KBM-7 (cell line): ENCODE measurements at regions not wholly inside any gene's neighbourhood (a gene's known extent, or its start where the extent isn't known, plus 50 kb on each side); places are given as distances from the start of the nearest gene placed in this dataset.

ENCODE experiments used
- DNase-seq: peaks from one replicate; pipeline ENCODE4 v3.0.0-alpha.2; 2015
- in situ Hi-C: fragments of 300-500 bp; cut with MboI; formaldehyde crosslinking; loops from 2 replicates; pipeline ENCODE4 v1.14.3; 2020; ENCODE audit warnings: low sequenced_read_pairs, low pct_unique_long_range_greater_than_20kb, mixed read lengths

DNA sequence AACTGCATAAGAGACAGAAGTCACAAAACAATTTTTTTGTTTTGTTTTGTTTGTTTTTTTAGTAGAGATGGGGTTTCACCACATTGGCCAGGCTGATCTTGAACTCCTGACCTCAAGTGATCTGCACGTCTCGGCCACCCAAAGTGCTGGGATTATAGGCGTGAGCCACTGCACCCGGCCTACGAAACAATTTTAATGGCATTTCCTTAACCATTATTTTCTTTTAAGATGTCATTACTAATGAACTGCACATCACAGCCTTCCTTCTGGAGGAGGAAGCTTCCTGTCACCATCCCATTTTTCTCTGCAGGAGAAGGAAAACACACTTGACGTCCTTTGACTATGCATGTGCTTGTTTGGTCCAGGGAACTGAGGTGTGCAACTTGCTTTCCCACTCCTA lies 125.3 kb upstream of the AKIRIN2 start:
- in situ Hi-C loops = no loop called here
- no peak for DNase-seq

DNA sequence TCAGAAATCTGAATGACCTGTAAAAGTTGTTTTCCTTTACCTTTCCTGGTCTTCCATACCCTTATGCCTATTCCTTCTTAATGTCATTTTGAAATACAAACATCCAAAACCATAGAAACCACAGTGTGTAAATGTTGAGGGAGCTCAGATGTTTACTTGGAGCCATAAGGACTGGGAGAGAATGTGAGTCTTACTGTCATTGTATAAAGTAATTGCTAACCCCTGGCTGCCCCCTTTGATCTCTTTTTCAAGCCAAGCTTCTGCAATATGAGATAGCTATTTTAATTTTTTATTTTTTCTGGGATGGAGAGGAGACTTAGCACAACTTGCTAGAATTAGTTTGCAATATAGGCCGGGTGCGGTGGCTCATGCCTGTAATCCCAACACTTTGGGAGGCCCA lies 124.4 kb upstream of the AKIRIN2 start:
- no peak for DNase-seq
- in situ Hi-C loops = no loop called here

DNA sequence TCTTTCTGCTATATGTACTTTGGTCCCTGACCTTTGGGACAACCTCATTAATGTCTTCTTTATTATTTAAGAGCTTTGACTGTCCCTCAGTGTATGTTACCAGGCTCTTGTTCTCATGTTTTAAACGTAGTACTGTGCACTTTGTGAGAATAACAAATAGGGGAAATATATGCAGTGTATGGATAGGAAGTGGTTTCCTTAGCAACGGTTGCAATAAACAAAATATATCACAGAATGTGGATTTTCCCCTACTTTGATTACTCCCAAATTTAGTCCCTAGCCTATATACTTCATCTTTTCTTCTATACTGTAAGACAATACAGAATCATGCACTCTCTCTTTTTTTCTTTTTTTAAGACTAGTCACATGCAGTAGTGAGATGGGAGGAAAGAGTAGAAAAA lies 123.8 kb upstream of the AKIRIN2 start:
- in situ Hi-C loops = no loop called here
- DNase-seq = peak; percentile 8

DNA sequence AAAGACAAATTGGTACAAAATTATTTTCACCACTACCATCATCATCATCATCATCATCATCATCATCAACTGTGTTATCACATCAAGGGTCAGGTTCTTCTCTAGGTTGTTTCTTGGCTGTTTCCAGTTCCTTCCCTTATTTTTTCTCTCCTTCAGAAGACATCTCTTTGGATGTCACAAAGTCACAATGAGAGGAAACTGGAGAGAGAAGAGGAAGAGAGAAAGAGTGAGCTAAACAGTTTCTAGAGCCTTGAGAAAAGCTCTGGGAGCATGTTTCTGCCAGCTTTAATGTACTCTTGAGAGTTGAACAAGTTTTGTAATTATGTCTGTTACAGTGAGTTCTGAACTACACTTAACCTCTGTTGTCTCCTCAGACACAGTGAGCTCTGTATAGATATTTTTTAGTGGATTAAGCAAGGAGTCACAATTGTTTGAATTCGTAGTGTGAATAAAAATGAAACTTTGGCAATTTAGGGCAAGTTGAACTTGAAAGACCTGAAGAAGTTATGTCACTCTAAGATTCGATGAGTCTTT lies 123.0 kb upstream of the AKIRIN2 start:
- in situ Hi-C loops = no loop called here
- DNase-seq = no peak

DNA sequence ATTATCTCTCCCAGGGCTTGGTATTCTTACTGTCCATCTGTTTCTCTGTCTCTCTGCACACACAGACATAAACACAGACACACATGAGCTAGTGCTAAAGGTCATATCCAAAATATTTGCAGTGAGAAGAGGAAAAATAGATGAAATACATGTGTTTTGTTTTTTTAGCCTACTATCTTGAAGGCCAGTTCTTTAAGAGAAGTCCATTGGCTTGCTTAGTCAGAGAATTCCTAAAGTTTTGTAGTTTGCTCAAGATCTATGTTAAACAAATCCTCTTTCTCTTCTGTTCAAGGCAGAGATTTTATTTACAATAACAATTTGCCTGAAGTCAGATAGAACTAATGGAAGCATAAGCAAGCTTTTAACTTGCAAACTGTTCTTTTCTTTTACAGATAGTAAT lies 120.0 kb upstream of the AKIRIN2 start:
- in situ Hi-C loops = no loop called here
- DNase-seq = no peak

DNA sequence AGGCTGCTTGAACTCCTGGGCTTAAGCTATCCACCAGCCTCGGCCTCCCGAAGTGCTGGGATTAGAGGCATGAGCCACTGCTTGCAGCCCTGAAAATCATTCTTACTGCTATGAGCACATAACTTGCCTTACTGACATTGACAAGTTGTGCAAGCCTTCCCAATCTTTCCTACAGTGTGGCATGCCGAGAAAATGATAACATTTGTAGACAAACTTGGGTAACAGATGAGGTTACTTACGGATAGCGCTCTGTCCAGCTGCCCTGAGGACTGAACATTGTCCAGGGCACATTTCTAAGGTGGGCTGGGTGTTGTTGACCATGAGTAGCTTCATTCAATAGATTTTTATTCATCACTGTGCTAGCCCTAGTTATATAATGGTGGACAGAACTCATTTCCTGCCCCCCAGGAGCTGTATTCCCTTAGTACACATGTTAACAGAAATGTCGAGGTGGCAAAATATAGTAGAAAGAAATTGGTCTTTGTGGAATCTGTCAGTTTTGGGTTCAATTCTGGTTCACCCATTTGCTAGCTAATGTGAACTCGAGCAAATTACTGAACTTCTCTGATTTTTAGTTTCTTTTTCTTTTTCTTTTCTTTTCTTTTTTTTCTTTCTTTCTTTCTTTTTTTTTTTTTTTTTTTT lies 118.4 kb upstream of the AKIRIN2 start:
- in situ Hi-C loops = no loop called here
- no peak for DNase-seq

DNA sequence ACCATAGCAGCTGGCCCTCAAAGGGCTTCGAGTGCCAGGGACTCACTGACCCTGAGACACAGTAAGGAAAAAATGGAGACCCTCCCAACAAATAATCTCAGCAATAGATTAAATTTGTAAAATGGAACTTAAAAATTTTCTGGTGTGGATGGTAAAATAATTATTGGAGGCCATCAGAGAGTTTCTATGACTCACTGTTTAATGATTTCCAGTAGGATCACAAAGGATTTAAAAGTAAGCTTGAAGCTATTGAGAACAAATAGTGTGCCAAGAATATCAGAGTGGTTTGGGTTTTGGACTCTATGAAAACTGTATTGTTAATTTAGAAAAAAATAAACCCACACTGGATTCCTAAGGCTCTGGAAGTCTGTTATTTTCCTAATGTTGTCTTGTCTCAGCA lies 115.2 kb upstream of the AKIRIN2 start:
- DNase-seq = no peak
- in situ Hi-C loops = no loop called here

DNA sequence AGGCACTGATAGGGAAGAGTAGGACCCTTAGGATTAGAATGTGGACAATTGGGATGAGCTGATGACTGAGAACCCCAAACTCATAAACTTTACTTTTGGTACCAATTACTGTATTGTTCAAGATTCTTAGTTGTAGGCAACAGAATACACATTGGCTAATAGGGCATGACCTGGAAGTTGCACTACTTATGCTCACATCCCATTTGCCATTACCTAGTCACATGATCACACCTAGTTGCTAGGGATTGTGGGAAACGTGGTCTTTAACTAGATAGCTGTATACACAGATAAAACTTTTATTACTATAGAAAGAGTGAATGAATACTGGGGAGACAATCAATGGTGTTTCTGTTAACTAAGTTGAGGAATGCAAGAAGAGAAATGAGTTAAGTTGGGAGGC lies 113.4 kb upstream of the AKIRIN2 start:
- DNase-seq = no peak
- in situ Hi-C loops = no loop called here

DNA sequence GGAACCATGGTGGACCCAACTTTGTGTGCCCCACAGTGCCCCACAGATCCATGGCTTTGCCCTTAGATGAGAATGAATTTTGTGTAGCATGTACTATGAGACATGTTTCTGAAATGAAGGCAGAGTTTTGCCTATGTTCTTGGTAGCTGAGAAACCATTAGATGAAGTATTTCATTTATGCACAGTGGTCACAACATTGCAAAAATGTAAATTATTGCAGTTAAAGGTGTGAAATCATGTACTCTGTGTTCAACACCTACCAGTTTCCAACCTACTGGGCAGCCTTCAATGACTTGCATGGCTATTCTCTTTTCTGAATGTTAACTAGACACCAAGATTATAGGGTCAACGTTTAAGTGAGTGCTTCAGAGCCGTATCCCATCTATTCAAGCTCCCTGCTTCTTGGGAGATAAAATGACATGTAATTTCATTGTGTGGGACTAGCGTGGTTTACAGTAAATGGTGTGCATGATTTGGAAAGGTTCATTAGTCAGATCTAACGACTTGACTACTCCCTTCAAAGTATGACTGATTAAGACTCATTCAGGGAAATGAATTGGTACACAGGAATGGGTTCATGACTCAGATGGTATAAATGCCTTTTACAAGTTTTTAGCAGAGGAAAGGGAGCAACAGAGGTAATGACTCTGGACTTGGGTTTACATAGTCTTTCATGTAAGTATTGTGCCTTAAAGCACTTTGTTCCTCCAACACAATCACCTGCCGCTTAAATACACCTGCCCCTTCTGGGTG lies 106.1 kb upstream of the AKIRIN2 start:
- in situ Hi-C loops = no loop called here
- no peak for DNase-seq

DNA sequence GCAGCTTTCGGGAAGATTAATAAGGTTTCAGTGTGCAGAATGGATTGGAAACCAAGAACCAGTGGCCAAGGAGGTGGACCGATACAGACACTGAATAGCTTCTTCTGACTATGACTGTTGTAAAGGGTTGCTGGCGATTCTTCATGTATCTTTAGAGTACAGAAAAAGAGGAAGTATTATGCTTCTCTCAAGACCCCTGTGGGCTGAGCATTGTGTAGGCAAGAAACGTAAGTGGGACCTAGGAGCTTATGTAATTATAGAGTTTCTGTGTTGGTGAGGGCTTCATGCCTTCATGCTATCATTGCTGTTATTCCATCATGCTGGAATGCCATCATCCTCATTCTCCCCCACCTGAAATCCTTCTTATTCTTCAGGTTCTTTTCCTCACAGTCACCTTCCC lies 105.4 kb upstream of the AKIRIN2 start:
- peak; percentile 50 for DNase-seq
- in situ Hi-C loops = no loop called here

DNA sequence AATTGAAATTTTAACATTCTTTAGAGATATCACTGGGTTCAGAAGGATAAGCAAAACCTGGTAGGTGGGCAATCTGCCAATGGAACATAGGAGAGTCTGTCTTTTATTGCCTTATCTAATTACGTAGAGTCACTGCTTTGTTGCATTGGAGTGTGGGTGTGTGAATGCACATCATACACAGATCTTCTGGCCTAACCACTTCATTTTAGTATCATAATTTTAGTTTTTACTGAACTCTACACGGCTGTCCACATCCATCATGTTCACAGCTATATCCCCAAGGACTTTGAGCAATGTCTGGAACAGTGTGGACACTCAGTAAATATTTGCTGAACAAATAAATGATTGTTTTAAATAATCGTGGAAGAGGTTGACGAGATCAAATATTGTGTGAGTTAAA lies 104.6 kb upstream of the AKIRIN2 start:
- in situ Hi-C loops = no loop called here
- no peak for DNase-seq

DNA sequence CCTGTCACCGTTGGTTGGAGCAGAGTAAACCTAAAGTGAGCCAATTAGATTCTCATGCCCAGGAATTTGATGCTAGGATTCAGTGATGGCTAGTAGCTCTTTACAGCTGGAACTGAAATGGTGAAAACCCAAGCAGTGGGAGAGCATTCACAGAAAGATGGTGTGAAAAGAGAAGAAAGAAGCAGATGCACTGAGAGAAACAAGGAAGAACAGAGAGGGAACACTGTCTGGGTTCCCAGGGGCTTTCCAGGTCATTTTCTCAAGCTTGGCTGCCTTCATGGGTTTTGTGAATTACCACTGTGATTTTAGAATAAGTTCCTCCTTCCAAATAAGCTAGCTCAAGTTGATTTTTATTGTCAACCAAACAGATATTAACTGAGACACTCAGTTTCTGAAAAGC lies 104.1 kb upstream of the AKIRIN2 start:
- in situ Hi-C loops = no loop called here
- DNase-seq = no peak

DNA sequence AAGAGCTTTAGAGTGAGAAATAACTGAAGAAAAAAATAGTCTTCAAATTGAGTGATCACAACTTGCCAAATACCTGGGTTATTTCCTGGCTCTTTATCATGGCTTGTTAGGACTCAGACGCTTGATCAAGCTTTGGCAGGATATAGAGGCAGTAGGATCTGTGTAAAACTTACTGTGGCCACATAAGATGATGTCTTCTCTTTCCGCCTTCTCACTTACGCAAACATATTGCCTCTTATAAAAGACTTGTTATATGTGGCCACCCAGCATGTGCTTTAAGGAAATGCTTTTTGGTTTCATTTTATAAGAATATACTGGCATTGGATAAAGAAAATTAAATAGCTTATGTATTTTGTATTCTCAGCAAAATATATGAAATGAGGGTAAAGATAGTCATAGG lies 101.8 kb upstream of the AKIRIN2 start:
- in situ Hi-C loops = no loop called here
- DNase-seq = no peak

DNA sequence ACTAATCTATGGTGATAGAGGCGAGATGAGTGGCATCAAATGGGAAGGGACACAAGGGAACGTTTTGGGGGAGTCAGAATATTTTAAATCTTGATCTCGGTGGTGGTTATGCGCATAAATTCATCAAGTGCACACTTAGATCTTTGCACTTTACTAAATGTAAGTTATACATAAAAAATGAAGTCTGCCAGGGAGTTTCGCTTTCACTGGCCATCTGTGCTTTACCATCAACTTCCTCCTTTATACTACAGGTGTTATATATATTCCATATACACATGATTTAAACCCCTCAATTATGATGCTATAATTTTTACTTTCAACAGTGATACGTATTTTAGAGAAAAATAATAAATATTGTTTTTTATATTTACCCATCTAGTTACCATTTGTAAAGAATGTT lies 97.6 kb upstream of the AKIRIN2 start:
- DNase-seq = peak; percentile 18
- in situ Hi-C loops = no loop called here

DNA sequence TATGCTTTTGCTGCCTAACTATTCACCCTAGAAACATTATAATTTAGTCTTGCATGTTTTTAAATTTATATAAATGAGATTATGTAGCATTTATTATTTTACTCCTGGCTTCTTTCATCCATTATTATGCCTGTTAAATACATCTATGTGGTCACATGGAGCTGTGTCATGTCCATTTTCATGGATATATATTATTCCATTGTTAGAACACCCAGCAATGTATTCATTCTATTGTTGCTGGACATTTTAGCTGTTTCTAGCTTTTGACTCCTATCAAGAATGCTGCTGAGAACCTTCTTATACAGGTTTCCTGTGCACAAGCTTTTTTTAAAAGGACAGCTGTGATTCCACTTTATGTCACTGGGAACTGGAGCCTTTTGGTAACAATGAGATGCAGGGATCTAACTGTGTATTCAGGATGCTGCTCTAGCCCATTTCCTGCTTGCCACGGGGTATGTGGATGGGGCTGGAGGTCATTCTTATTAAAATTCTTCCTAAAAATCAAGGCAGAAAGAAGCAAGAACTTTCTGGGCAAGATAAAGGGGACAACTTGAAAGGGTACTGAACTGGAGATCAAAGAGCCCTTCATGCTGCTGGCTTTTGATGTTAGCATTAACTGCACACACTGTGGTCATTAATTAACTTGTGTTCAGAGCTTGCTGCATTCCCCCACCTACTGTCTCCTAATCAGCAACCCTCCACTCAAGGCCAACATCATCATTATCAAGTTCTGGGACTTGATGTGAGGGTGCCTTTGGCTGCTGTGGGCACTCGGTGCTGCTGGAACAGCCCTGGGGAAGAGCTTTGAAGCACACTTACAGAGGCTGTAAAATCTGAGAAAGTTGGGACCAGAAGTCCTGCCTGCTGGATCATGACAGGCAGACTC lies 96.6 kb upstream of the AKIRIN2 start:
- no peak for DNase-seq
- in situ Hi-C loops = no loop called here

DNA sequence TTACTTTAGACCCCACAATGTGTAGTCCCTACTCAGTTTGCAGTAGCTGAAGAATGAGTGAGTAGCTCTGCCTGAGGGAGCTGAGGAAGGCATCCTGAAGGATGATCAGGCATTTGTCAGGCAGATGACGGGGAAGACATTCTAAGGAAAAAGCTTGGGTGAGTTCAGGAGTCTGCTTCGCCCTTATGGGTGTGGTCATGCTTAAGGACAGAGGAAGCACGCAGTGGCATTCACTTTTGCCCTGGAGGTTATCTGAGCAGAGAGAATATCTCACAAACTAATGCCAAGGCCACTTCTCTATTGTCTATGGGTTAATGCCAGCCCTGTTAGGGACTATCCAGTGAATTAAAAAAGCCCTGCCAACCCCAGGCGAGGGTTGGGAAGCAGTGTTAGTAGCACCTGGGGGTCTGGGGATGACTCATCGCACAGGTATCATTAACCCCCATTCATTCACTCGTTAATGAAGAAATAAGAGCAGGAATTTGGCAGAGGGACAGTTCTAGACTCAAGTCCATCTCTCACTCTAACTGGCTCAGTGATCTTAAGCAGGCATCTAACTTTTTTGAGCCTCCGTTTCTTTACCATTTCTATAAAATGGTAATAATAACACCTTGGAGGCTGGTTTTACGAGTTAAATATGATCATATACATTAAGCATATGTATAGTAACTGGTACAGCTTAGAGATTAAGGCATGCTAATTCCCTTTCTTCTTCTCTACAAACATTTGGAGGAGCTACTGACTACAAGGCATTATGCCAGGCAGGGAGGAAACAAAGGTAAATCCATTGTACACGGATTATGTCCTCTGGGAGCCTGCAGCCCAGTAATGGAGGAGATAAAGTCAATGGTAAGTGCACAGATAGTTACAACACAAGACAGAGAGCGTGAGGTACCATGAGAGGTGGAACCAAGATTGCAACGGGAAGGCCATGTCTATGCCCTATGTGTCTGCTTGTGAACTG lies 93.2 kb upstream of the AKIRIN2 start:
- in situ Hi-C loops = no loop called here
- DNase-seq = no peak

DNA sequence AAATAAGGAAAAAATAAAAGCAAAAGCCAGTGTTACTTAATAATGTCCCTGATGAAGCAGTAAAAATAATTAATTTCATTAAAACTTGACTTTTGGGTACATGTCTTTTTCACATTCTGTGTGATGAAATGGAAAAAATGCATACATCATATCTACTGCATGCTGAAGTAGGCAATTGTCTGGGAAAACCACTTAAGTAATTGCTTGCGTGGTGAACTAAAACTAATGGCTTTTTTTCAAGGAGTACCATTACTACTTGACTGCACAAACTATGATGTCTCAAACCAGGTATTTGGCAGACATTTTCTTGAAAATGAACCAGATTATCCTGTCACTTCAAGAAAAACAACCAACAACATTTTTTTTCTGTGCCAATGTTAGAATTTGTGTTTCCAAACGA lies 91.3 kb upstream of the AKIRIN2 start:
- in situ Hi-C loops = no loop called here
- no peak for DNase-seq

DNA sequence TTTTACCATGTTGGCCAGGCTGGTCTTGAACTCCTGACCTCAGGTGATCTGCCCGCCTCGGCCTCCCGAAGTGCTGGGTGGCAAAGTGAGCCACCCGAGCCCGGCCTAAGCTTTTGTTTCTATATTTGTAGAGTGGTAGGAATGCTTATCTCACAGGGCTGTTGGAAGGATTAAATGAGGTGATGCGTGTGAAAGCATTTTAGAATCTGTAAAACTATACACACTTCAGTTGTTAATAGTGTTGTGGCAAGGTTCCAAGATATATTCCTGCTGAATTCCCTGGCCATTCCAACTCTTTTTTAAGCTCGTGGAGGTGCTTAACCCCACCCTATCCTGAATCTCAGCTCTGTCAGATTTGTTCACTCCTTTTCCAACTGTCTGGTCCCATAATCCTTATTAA lies 89.9 kb upstream of the AKIRIN2 start:
- no peak for DNase-seq
- in situ Hi-C loops = no loop called here

DNA sequence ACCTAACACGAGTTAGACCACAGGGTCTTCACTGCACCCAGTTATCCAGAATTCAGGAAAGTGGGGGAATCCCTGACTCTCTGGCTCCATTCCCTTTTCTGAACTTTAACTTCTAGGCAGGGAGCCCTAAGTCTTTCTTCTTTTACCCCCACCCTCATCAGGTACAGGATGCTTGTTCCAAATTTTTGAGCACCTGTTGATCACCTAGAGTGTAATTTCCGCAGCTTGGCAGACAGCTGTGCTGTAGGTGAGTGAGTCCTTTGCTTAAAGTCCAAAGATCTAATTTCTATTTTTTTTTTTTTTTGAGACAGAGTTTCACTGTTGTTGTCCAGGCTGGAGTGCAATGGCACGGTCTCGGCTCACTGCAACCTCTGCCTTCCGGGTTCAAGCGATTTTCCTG lies 89.5 kb upstream of the AKIRIN2 start:
- no peak for DNase-seq
- in situ Hi-C loops = no loop called here
